ENCODE measurements at regions not wholly inside any gene's neighbourhood (a gene's known extent, or its start where the extent isn't known, plus 50 kb on each side); places are given as distances from the start of the nearest gene placed in this dataset.

DNA sequence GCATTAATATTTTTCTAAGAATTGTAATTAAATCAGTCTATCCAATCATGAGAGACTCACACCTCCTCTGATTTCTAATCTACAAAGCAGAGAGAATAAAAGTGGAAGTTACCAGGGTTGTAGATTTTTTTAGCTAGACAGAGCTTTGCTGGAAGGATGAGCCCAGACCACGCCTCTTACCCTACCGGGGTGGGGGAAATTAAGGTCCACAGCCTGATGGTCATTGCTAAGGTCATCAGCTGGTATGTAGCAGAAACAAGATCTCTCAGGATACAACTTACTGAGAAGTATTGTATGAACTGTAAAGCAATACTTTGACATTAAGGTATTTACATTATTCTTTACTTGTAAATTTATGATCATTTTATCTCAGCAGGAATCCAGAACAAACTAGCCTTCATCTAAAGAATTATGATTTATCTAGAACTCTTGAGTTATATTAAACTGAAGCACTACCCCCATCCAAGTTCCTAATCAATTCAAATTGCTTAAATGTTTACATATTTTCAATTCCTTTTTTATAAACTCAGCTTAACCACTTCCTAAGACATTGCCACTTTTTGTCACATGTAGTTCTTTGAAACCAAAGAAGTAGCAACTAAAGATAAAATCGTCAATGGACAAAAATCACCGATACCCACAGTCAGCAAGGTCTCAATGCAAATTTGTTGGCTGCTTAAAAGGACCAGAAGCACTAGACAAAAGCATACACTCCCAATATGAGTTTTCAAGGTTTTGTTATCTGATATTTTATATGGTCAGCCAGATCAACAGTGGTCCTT, 225.8 kb upstream of the DAPK1 start (continued):
- TF ChIP-seq, protein P1, sequence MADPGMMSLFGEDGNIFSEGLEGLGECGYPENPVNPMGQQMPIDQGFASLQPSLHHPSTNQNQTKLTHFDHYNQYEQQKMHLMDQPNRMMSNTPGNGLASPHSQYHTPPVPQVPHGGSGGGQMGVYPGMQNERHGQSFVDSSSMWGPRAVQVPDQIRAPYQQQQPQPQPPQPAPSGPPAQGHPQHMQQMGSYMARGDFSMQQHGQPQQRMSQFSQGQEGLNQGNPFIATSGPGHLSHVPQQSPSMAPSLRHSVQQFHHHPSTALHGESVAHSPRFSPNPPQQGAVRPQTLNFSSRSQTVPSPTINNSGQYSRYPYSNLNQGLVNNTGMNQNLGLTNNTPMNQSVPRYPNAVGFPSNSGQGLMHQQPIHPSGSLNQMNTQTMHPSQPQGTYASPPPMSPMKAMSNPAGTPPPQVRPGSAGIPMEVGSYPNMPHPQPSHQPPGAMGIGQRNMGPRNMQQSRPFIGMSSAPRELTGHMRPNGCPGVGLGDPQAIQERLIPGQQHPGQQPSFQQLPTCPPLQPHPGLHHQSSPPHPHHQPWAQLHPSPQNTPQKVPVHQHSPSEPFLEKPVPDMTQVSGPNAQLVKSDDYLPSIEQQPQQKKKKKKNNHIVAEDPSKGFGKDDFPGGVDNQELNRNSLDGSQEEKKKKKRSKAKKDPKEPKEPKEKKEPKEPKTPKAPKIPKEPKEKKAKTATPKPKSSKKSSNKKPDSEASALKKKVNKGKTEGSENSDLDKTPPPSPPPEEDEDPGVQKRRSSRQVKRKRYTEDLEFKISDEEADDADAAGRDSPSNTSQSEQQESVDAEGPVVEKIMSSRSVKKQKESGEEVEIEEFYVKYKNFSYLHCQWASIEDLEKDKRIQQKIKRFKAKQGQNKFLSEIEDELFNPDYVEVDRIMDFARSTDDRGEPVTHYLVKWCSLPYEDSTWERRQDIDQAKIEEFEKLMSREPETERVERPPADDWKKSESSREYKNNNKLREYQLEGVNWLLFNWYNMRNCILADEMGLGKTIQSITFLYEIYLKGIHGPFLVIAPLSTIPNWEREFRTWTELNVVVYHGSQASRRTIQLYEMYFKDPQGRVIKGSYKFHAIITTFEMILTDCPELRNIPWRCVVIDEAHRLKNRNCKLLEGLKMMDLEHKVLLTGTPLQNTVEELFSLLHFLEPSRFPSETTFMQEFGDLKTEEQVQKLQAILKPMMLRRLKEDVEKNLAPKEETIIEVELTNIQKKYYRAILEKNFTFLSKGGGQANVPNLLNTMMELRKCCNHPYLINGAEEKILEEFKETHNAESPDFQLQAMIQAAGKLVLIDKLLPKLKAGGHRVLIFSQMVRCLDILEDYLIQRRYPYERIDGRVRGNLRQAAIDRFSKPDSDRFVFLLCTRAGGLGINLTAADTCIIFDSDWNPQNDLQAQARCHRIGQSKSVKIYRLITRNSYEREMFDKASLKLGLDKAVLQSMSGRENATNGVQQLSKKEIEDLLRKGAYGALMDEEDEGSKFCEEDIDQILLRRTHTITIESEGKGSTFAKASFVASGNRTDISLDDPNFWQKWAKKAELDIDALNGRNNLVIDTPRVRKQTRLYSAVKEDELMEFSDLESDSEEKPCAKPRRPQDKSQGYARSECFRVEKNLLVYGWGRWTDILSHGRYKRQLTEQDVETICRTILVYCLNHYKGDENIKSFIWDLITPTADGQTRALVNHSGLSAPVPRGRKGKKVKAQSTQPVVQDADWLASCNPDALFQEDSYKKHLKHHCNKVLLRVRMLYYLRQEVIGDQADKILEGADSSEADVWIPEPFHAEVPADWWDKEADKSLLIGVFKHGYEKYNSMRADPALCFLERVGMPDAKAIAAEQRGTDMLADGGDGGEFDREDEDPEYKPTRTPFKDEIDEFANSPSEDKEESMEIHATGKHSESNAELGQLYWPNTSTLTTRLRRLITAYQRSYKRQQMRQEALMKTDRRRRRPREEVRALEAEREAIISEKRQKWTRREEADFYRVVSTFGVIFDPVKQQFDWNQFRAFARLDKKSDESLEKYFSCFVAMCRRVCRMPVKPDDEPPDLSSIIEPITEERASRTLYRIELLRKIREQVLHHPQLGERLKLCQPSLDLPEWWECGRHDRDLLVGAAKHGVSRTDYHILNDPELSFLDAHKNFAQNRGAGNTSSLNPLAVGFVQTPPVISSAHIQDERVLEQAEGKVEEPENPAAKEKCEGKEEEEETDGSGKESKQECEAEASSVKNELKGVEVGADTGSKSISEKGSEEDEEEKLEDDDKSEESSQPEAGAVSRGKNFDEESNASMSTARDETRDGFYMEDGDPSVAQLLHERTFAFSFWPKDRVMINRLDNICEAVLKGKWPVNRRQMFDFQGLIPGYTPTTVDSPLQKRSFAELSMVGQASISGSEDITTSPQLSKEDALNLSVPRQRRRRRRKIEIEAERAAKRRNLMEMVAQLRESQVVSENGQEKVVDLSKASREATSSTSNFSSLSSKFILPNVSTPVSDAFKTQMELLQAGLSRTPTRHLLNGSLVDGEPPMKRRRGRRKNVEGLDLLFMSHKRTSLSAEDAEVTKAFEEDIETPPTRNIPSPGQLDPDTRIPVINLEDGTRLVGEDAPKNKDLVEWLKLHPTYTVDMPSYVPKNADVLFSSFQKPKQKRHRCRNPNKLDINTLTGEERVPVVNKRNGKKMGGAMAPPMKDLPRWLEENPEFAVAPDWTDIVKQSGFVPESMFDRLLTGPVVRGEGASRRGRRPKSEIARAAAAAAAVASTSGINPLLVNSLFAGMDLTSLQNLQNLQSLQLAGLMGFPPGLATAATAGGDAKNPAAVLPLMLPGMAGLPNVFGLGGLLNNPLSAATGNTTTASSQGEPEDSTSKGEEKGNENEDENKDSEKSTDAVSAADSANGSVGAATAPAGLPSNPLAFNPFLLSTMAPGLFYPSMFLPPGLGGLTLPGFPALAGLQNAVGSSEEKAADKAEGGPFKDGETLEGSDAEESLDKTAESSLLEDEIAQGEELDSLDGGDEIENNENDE (IDR thresholded peaks at IDR 0.05; ENCODE audit: insufficient replicate concordance, low read length) = no peak
- TF ChIP-seq TAF1 (IDR thresholded peaks at IDR 0.05; ENCODE audit: low read depth, low read length) = no peak
